Activated CD4-positive, alpha-beta memory T cell treated with anti-CD3 and anti-CD28 coated beads, Interleukin-2, amount 10 ng/mL, durations not matched to agents 7 days and 5 days (primary cell): ENCODE measurements at regions not wholly inside any gene's neighbourhood (a gene's known extent, or its start where the extent isn't known, plus 50 kb on each side); places are given as distances from the start of the nearest gene placed in this dataset.
"Not testable (repeated sequence)": the region's sequence is repeated elsewhere in the genome, so short reads cannot be mapped to it uniquely, and the experiment has no call there.

Experiments used
- CTCF ChIA-PET: fragments of 350-600 bp; sonication (Branson Sonifier 250); formaldehyde crosslinking; loops from one replicate; lab custom pipeline; 2021; ENCODE audit warnings: antibody characterized with exemption, inconsistent platforms; lab: Charles Lee
- POLR2A ChIA-PET: fragments of 350-600 bp; sonication (Branson Sonifier 250); formaldehyde crosslinking; loops from one replicate; lab custom pipeline; 2021; ENCODE audit warnings: antibody characterized with exemption; lab: Charles Lee
- DNase-seq: peaks from one replicate; pipeline ENCODE4 v3.0.0-alpha.2; 2020
- H3K27ac Mint-ChIP-seq: one replicate; pipeline ENCODE4 v1.8.0; 2021; ENCODE audit warnings: mild to moderate bottlenecking, mixed read lengths
- H3K27me3 Mint-ChIP-seq: one replicate; pipeline ENCODE4 v1.8.0; 2021; ENCODE audit warnings: mixed read lengths
- H3K36me3 Mint-ChIP-seq: one replicate; pipeline ENCODE4 v1.8.0; 2021; ENCODE audit warnings: low read depth, mixed read lengths
- H3K4me1 Mint-ChIP-seq: one replicate; pipeline ENCODE4 v1.8.0; 2021; ENCODE audit warnings: mixed read lengths
- H3K4me3 Mint-ChIP-seq: one replicate; pipeline ENCODE4 v1.8.0; 2021; ENCODE audit warnings: mild to moderate bottlenecking, mixed read lengths
- H3K9me3 Mint-ChIP-seq: one replicate; pipeline ENCODE4 v1.8.0; 2021; ENCODE audit warnings: mixed read lengths

GRCh38 chr12:60234611-60235195 lies 638.9 kb downstream of the SLC16A7 start:
- H3K36me3 Mint-ChIP-seq, H3K9me3 Mint-ChIP-seq, POLR2A ChIA-PET, H3K27me3 Mint-ChIP-seq, H3K4me1 Mint-ChIP-seq, H3K27ac Mint-ChIP-seq, DNase-seq, CTCF ChIA-PET, H3K4me3 Mint-ChIP-seq: not testable (repeated sequence)

GRCh38 chr12:60235261-60235660 lies 639.4 kb downstream of the SLC16A7 start:
- ChIA-PET CTCF (no interaction called here), POLR2A (no interaction called here)
- Mint-ChIP-seq H3K9me3 (peaks cover 9% of the 10 kb centered on the region), H3K36me3 (no peaks in the 10 kb centered on the region), H3K27ac (no peak overlapping the region), H3K27me3 (no peaks in the 10 kb centered on the region), H3K4me3 (no peak overlapping the region), H3K4me1 (no peaks in the 10 kb centered on the region)
- DNase-seq = no peak

- H3K4me3 Mint-ChIP-seq, H3K27ac Mint-ChIP-seq, H3K36me3 Mint-ChIP-seq, CTCF ChIA-PET, H3K27me3 Mint-ChIP-seq, DNase-seq, POLR2A ChIA-PET, H3K9me3 Mint-ChIP-seq, H3K4me1 Mint-ChIP-seq: not testable (repeated sequence)
Measured at GRCh38 chr12:60236416-60236815, 640.6 kb downstream of the SLC16A7 start.

GRCh38 chr12:60240891-60241290 lies 645.1 kb downstream of the SLC16A7 start:
- Mint-ChIP-seq H3K4me3 (no peak overlapping the region), H3K27me3 (no peaks in the 10 kb centered on the region), H3K36me3 (no peaks in the 10 kb centered on the region), H3K9me3 (peaks cover 5% of the 10 kb centered on the region), H3K27ac (no peak overlapping the region), H3K4me1 (no peaks in the 10 kb centered on the region)
- no peak for DNase-seq
- POLR2A ChIA-PET = no interaction called here
- CTCF ChIA-PET = no interaction called here

GRCh38 chr12:60251091-60251490 lies 655.3 kb downstream of the SLC16A7 start:
- DNase-seq = no peak
- Mint-ChIP-seq H3K9me3 (no peaks in the 10 kb centered on the region), H3K36me3 (no peaks in the 10 kb centered on the region), H3K4me1 (no peaks in the 10 kb centered on the region), H3K27ac (no peak overlapping the region), H3K4me3 (no peak overlapping the region), H3K27me3 (no peaks in the 10 kb centered on the region)
- ChIA-PET CTCF (no interaction called here), POLR2A (no interaction called here)

GRCh38 chr12:60252359-60253096 lies 656.7 kb downstream of the SLC16A7 start:
- DNase-seq = no peak
- no peaks in the 10 kb centered on the region for H3K36me3 Mint-ChIP-seq
- no peaks in the 10 kb centered on the region for H3K4me1 Mint-ChIP-seq
- ChIA-PET POLR2A (no interaction called here), CTCF (no interaction called here)
- no peak overlapping the region for H3K27ac Mint-ChIP-seq
- H3K9me3 Mint-ChIP-seq = no peaks in the 10 kb centered on the region
- no peak overlapping the region for H3K4me3 Mint-ChIP-seq
- no peaks in the 10 kb centered on the region for H3K27me3 Mint-ChIP-seq

GRCh38 chr12:60255044-60255443 lies 659.2 kb downstream of the SLC16A7 start:
- POLR2A ChIA-PET = no interaction called here

GRCh38 chr12:60257063-60257462 lies 661.2 kb downstream of the SLC16A7 start:
- Mint-ChIP-seq H3K4me1 (no peaks in the 10 kb centered on the region), H3K4me3 (no peak overlapping the region), H3K27ac (no peak overlapping the region), H3K9me3 (no peaks in the 10 kb centered on the region), H3K27me3 (no peaks in the 10 kb centered on the region), H3K36me3 (no peaks in the 10 kb centered on the region)
- ChIA-PET CTCF (no interaction called here), POLR2A (no interaction called here)
- DNase-seq = no peak

More at GRCh38 chr12:60255044-60255443, 659.2 kb downstream of the SLC16A7 start:
- Mint-ChIP-seq H3K9me3 (no peaks in the 10 kb centered on the region), H3K27ac (no peak overlapping the region), H3K27me3 (no peaks in the 10 kb centered on the region), H3K4me1 (no peaks in the 10 kb centered on the region), H3K36me3 (no peaks in the 10 kb centered on the region), H3K4me3 (no peak overlapping the region)
- DNase-seq = no peak
- CTCF ChIA-PET = no interaction called here

GRCh38 chr12:60259225-60259624 lies 663.4 kb downstream of the SLC16A7 start:
- Mint-ChIP-seq H3K27me3 (no peaks in the 10 kb centered on the region), H3K9me3 (no peaks in the 10 kb centered on the region), H3K4me3 (no peak overlapping the region), H3K4me1 (no peaks in the 10 kb centered on the region), H3K36me3 (no peaks in the 10 kb centered on the region), H3K27ac (no peak overlapping the region)
- no peak for DNase-seq
- POLR2A ChIA-PET = no interaction called here
- CTCF ChIA-PET = no interaction called here

GRCh38 chr12:60262378-60262777 lies 666.5 kb downstream of the SLC16A7 start:
- H3K36me3 Mint-ChIP-seq = no peaks in the 10 kb centered on the region
- no peak for DNase-seq
- H3K4me3 Mint-ChIP-seq = no peak overlapping the region
- no peak overlapping the region for H3K27ac Mint-ChIP-seq
- H3K27me3 Mint-ChIP-seq = no peaks in the 10 kb centered on the region
- ChIA-PET CTCF (no interaction called here), POLR2A (no interaction called here)
- no peaks in the 10 kb centered on the region for H3K4me1 Mint-ChIP-seq
- H3K9me3 Mint-ChIP-seq = no peaks in the 10 kb centered on the region

- ChIA-PET CTCF (no interaction called here), POLR2A (no interaction called here)
- Mint-ChIP-seq H3K4me3 (no peak overlapping the region), H3K27me3 (no peaks in the 10 kb centered on the region), H3K4me1 (no peaks in the 10 kb centered on the region), H3K27ac (no peak overlapping the region), H3K36me3 (no peaks in the 10 kb centered on the region), H3K9me3 (no peaks in the 10 kb centered on the region)
- no peak for DNase-seq
Measured at GRCh38 chr12:60263161-60263560, 667.3 kb downstream of the SLC16A7 start.

- no peak overlapping the region for H3K4me3 Mint-ChIP-seq
- no peaks in the 10 kb centered on the region for H3K27me3 Mint-ChIP-seq
- no peak for DNase-seq
- H3K27ac Mint-ChIP-seq = no peak overlapping the region
- no peaks in the 10 kb centered on the region for H3K4me1 Mint-ChIP-seq
- CTCF ChIA-PET = no interaction called here
- no peaks in the 10 kb centered on the region for H3K36me3 Mint-ChIP-seq
- POLR2A ChIA-PET = no interaction called here
- H3K9me3 Mint-ChIP-seq = no peaks in the 10 kb centered on the region
Measured at GRCh38 chr12:60263836-60264493, 668.1 kb downstream of the SLC16A7 start.

GRCh38 chr12:60265741-60266140 lies 669.9 kb downstream of the SLC16A7 start:
- H3K9me3 Mint-ChIP-seq = no peaks in the 10 kb centered on the region
- H3K27ac Mint-ChIP-seq = no peak overlapping the region
- CTCF ChIA-PET = no interaction called here
- H3K36me3 Mint-ChIP-seq = no peaks in the 10 kb centered on the region
- no peak for DNase-seq
- H3K4me1 Mint-ChIP-seq = no peaks in the 10 kb centered on the region
- H3K4me3 Mint-ChIP-seq = no peak overlapping the region
- no peaks in the 10 kb centered on the region for H3K27me3 Mint-ChIP-seq
- POLR2A ChIA-PET = no interaction called here
